ENCODE measurements at regions not wholly inside any gene's neighbourhood (a gene's known extent, or its start where the extent isn't known, plus 50 kb on each side); places are given as distances from the start of the nearest gene placed in this dataset.

DNA sequence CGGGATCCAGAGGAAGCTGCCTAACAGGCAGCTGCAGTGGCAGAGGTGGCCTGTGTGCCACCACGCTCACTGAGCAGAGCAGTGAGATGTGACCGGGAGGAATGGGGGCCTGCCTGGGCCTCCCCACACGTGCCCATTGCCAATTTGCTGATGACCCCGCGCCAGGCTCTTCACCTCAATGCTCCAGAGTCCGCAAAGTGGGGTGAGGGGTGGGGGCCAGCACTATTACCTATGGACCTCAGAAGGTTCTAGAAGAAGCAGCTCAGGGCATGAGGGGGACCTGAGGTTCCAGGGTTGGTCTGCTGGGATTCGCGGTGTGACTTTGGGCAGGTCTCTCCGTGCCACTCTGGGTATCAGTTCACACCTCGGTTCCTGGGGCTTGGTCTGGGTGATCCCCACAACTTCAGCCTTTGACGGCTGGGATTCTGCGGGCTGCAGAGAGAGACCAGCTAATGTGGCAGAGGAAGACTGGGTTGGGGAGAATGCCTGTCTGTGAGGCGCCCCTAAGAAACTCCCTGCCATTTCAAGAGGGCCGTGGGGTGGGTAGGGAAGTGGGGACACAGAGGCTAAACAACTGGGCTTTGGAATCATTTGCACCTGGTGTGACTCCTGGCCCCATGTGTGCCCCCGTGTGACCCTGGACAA, 231.0 kb upstream of the MVB12B start:
- DNase-seq = no peak

- DNase-seq = no peak
Measured at GRCh38 chr9:126096340-126096739, 230.3 kb upstream of the MVB12B start.

GRCh38 chr9:126097679-126098078, 228.9 kb upstream of the MVB12B start:
- no peak for DNase-seq

- DNase-seq = no peak
Measured at GRCh38 chr9:126106404-126106803, 220.2 kb upstream of the MVB12B start.

GRCh38 chr9:126107693-126108092, 218.9 kb upstream of the MVB12B start:
- no peak for DNase-seq

DNA sequence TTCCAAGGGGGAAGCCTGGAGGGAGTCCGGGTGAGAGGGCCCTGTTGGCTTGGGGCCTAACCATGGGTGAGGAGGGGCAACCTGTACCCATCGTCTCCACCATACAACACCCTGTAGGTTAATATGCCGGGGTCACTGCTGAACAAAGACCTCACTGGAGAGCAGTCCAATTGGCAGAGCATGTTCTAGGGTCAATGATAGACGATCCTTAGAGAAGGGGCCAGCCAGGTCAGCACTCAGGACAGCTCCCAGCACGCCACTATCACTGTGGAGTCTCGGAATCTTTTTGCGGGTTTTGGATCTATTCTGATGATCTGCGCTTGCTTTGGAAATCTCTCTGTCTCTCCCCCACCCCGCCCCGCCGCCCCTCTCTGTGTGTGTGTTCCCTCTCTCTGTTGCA, 218.4 kb upstream of the MVB12B start:
- DNase-seq = no peak

DNA sequence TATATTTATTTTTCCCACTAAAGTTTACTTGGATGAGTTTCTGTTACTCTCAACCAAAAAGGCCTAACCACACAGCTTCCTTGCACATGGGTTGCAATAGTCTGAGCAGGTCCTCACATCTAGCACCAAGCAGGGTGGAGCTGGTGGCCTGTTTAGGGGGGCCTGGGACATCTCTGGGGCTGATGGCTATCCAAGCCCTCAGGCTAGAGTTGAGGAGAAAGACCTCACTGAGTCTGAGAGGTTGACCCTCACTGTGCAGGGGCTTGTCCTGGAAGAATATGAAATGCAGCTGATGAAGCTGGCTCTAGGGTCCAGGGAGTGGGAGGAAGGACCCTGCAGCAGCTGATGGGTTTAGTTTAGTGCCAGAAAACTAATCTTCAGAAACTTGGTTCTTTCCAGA, 217.1 kb upstream of the MVB12B start:
- no peak for DNase-seq

DNA sequence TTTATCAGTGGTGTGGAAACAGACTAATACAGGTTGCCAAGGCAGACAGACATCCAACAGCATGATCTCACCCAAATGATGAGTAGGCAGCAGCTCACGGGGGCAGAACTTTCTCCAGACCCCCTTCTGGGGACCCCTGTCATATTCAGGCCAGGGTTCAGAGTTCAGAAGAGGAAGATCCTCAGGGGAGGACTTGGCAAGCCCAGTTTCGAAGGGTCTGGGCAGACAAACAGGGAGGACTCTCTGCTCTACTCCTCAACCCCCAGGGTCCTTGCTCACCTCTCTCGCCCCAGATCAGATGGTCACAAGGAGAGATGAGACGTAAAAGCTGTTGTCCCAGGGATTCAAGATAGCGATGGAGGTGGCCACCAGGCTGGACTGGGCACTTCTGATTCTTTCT, 215.1 kb upstream of the MVB12B start:
- DNase-seq = no peak

DNA sequence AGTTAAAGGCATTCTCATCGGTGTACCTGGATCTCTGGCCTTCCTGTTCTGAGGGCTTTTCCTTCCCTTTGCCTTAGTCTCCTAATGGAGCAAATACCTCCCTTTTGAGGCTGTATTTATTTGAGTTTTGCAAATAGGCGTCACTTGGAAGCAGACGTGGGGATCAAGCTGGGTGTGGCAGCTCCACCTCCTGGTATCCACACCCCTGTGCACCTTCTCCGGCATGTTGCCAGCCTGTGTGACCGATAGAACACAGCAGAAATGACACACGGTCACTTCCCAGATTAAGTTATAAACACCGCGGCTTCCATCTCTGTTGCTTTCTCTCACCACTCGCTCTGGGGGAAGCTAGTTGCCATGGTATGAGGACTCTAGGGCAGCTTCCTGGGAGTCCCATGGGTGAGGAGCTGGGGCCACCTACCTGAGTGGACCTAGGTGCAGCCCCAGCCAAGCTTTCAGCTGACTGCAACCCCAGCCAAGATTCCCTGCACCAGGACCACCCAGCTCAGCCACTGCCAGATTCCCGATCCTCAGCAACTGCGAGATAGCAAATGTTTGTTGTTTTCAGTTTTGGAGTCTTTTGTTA, 214.4 kb upstream of the MVB12B start:
- DNase-seq = no peak

- no peak for DNase-seq
Measured at GRCh38 chr9:126113176-126113575, 213.5 kb upstream of the MVB12B start.

- DNase-seq = no peak
Measured at GRCh38 chr9:126113756-126114408, 212.7 kb upstream of the MVB12B start.

DNA sequence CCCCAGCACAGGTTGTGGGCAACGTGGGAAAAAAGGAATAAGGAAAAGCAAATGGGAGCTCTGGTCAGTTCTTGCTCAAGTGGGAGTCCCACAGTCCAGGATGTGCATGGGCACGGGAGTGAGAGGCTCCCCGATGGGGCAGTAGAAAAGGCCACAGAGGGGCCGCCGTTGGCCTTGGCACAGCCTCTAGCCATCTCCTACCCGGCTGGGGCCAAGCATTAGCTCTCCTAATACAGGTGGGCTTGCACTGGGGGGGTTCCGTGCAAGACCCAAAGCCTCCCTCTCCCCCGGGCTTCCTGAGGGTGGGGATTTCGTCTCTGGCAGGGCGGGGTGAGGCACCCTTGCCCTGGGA, 212.2 kb upstream of the MVB12B start:
- DNase-seq = no peak

- DNase-seq = no peak
Measured at GRCh38 chr9:126114850-126115460, 211.7 kb upstream of the MVB12B start.

- no peak for DNase-seq
Measured at GRCh38 chr9:126116351-126117157, 210.1 kb upstream of the MVB12B start.

GRCh38 chr9:126117158-126117425, 209.5 kb upstream of the MVB12B start:
- no peak for DNase-seq

DNA sequence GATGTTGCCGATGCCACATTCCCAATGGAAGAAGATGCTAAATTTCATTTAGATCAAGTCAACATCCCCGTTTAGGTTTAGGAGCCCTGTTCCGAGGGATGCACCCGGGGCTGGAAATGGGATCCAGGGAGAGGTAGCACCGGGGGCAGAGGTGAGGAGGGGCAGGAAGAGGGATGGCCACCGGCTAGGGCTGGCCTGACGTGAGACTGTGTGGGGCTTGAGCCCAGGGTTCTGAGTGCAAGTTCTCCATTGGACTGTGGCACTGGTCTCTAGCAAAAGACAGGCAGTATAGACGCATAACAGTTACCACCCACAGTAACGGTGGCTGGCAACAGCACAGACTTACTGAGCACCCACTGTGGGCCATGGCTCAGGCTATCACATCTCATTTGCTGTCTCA, 209.0 kb upstream of the MVB12B start:
- DNase-seq = no peak

DNA sequence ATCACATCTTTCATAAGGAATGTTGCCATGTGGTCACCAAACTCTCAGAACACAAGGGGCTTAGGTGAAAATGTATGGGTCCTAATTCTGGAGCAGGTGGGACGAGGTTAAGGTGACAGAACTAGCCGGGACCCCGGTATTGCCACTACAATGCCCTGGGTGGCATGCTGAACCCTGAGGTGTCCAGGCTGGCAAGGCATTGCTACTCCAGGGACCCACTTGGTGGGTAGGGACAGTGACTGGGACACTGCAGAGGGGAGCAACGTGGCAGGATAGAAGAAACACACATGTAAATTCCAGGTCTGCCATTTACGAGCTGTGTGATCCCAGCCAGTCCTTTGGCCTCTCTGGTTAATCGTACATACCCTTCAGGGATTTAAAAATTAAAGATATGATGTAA, 206.9 kb upstream of the MVB12B start:
- no peak for DNase-seq

GRCh38 chr9:126122901-126123616, 203.6 kb upstream of the MVB12B start:
- no peak for DNase-seq

- no peak for DNase-seq
Measured at GRCh38 chr9:126123927-126124326, 202.7 kb upstream of the MVB12B start.

- DNase-seq = no peak
Measured at GRCh38 chr9:126125177-126125576, 201.5 kb upstream of the MVB12B start.

GRCh38 chr9:126125577-126125976, 201.1 kb upstream of the MVB12B start:
- no peak for DNase-seq

DNA sequence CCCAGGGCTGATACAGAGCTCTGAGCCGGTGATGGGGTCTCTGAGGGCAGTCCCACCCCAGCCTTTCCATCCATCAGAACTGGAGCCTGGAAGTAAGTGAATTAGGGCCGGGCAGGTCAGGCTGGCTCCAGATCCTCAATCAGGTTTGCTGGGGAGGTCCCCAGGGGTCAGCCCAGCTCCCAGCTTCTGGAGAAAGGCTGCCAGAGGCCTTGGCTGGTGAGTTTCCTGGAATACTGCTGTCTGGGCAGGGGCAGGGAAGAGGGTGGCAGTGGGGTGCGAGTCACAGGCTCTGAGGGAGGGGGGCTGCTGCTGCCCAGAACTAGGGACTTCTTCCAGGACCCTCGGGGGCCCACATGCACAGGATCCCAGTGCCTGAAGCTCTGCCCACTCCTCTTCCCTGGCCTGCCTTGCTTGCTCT, 200.6 kb upstream of the MVB12B start:
- no peak for DNase-seq

DNA sequence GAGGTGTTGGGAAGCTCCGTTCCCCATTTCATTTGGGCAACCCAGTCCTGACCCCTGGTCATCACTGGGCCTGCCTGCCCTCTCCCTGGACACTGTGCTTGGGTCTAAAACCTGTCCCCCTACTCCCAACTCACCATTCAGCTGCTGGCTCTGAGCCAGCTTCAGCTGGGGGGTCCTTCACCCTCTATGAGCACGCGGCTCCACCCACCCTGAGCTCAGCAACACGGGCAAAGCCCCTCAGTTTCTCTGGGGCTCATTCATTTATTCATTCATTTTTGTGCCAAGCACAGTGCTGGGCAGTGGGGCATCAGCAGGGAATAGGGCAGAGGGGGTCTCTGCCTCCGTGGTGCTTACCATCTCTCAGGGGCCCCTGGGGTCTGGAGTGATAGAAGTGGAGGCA, 199.8 kb upstream of the MVB12B start:
- no peak for DNase-seq
